ENCODE measurements at regions not wholly inside any gene's neighbourhood (a gene's known extent, or its start where the extent isn't known, plus 50 kb on each side); places are given as distances from the start of the nearest gene placed in this dataset.

DNA sequence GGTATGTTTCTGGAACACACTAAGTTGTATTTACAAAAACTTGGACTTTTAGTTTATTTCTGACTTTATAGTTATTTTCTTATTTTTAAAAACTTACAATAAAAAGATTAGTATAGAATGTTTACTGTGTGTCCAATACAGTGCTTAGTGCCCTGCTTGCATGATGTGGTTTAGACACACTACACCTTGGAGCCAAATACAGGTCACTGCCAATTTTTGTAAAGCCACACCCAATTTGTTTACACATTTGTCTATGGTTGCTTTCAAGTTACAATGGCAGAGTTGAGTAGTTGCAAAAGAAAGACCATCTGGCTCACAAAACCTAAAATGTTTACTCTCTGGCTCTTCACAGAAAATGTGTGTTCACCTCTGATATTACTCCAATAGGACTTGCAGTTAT, 807.1 kb downstream of the KCNJ2 start:
- no peak overlapping the region for H3K4me3 Mint-ChIP-seq

DNA sequence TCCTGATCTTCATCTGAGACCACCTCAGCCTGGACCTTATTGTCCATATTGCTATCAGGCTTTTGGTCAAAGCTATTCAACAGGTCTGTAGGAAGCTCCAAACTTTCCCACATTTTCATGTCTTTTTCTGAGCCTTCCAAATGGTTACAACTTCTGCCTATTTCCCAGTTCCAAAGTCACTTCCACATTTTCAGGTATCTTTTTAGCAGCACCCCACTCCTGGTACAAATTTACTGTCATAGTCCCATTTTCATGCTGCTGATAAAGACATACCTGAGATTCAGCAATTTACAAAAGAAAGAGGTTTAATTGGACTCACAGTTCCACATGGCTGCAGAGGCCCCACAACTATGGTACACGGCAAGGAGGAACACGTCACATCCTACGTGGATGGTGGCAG, 815.5 kb downstream of the KCNJ2 start:
- Mint-ChIP-seq H3K9me3 (peaks cover 48% of the 10 kb centered on the region), H3K36me3 (peaks cover 43% of the 10 kb centered on the region), H3K4me3 (no peak overlapping the region), H3K27me3 (ENCODE audit: low read depth) (peaks cover 25% of the 10 kb centered on the region), H3K4me1 (peaks cover 54% of the 10 kb centered on the region), H3K27ac (no peak overlapping the region)
- ATAC-seq (no peak), DNase-seq (ENCODE audit: low spot score) (no peak)
- TF ChIP-seq GTF2I (CRISPR knock-in tag; conservative IDR thresholded peaks at IDR 0.05): no peak
- no peak for TF ChIP-seq ZNF232 (CRISPR knock-in tag; IDR thresholded peaks at IDR 0.05)
- no peak for TF ChIP-seq SMAD3 (CRISPR knock-in tag; IDR thresholded peaks at IDR 0.05; ENCODE audit: borderline replicate concordance)
- no peak for TF ChIP-seq ZNF219 (CRISPR knock-in tag; IDR thresholded peaks at IDR 0.05; ENCODE audit: borderline replicate concordance)
- TF ChIP-seq, protein P1, sequence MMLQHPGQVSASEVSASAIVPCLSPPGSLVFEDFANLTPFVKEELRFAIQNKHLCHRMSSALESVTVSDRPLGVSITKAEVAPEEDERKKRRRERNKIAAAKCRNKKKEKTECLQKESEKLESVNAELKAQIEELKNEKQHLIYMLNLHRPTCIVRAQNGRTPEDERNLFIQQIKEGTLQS (CRISPR knock-in tag; conservative IDR thresholded peaks at IDR 0.05): no peak
- TF ChIP-seq SP1 (CRISPR knock-in tag; conservative IDR thresholded peaks at IDR 0.05): no peak
- no peak for TF ChIP-seq TCF7 (CRISPR knock-in tag; IDR thresholded peaks at IDR 0.05; ENCODE audit: low read depth)
- no peak for TF ChIP-seq ATF1 (CRISPR knock-in tag; IDR thresholded peaks at IDR 0.05)
- TF ChIP-seq, protein P2, sequence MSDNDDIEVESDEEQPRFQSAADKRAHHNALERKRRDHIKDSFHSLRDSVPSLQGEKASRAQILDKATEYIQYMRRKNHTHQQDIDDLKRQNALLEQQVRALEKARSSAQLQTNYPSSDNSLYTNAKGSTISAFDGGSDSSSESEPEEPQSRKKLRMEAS (CRISPR knock-in tag; IDR thresholded peaks at IDR 0.05): no peak
- TF ChIP-seq RORB (CRISPR knock-in tag; IDR thresholded peaks at IDR 0.05): no peak
- no peak for TF ChIP-seq NR2C2 (CRISPR knock-in tag; IDR thresholded peaks at IDR 0.05)
- TF ChIP-seq ZNF317 (CRISPR knock-in tag; IDR thresholded peaks at IDR 0.05; ENCODE audit: borderline replicate concordance, low read depth): no peak
- TF ChIP-seq ZBTB21 (CRISPR knock-in tag; IDR thresholded peaks at IDR 0.05; ENCODE audit: borderline replicate concordance): no peak
- TF ChIP-seq KAT7 (CRISPR knock-in tag; IDR thresholded peaks at IDR 0.05; ENCODE audit: borderline replicate concordance): no peak
- no peak for TF ChIP-seq TP53 (CRISPR knock-in tag; IDR thresholded peaks at IDR 0.05)
- TF ChIP-seq, protein P3, sequence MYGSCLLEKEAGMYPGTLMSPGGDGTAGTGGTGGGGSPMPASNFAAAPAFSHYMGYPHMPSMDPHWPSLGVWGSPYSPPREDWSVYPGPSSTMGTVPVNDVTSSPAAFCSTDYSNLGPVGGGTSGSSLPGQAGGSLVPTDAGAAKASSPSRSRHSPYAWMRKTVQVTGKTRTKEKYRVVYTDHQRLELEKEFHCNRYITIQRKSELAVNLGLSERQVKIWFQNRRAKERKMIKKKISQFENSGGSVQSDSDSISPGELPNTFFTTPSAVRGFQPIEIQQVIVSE (CRISPR knock-in tag; IDR thresholded peaks at IDR 0.05; ENCODE audit: borderline replicate concordance): no peak
- TF ChIP-seq SOX15 (CRISPR knock-in tag; IDR thresholded peaks at IDR 0.05): no peak
- TF ChIP-seq PRRX2 (CRISPR knock-in tag; IDR thresholded peaks at IDR 0.05): no peak
- POLR2A ChIA-PET: no interaction called here
- CTCF ChIA-PET: no interaction called here

More for the DNA sequence above, 807.1 kb downstream of the KCNJ2 start:
- DNase-seq (ENCODE audit: low spot score): no peak
- H3K27me3 Mint-ChIP-seq (ENCODE audit: low read depth): peaks cover 7% of the 10 kb centered on the region; the same call in 1 of the 2 replicates
- TF ChIP-seq, protein P1 (CRISPR knock-in tag; conservative IDR thresholded peaks at IDR 0.05): no peak
- TF ChIP-seq, protein P4, sequence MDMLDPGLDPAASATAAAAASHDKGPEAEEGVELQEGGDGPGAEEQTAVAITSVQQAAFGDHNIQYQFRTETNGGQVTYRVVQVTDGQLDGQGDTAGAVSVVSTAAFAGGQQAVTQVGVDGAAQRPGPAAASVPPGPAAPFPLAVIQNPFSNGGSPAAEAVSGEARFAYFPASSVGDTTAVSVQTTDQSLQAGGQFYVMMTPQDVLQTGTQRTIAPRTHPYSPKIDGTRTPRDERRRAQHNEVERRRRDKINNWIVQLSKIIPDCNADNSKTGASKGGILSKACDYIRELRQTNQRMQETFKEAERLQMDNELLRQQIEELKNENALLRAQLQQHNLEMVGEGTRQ (CRISPR knock-in tag; IDR thresholded peaks at IDR 0.05): no peak
- TF ChIP-seq TEAD1 (CRISPR knock-in tag; IDR thresholded peaks at IDR 0.05): no peak
- TF ChIP-seq NR3C1 (CRISPR knock-in tag; conservative IDR thresholded peaks at IDR 0.05; ENCODE audit: low read depth): no peak
- no peak for TF ChIP-seq NFYB (CRISPR knock-in tag; conservative IDR thresholded peaks at IDR 0.05; ENCODE audit: low read depth)
- TF ChIP-seq ZNF423 (CRISPR knock-in tag; IDR thresholded peaks at IDR 0.05): no peak
- TF ChIP-seq ZBTB21 (CRISPR knock-in tag; IDR thresholded peaks at IDR 0.05; ENCODE audit: borderline replicate concordance): no peak
- TF ChIP-seq MYBL2 (CRISPR knock-in tag; IDR thresholded peaks at IDR 0.05): no peak
- no peak for TF ChIP-seq SOX15 (CRISPR knock-in tag; IDR thresholded peaks at IDR 0.05)
- no peak for TF ChIP-seq CREM (CRISPR knock-in tag; IDR thresholded peaks at IDR 0.05)
- no peak for TF ChIP-seq ETV6 (CRISPR knock-in tag; IDR thresholded peaks at IDR 0.05)
- TF ChIP-seq ZNF219 (CRISPR knock-in tag; IDR thresholded peaks at IDR 0.05; ENCODE audit: borderline replicate concordance): no peak
- TF ChIP-seq, protein P5, sequence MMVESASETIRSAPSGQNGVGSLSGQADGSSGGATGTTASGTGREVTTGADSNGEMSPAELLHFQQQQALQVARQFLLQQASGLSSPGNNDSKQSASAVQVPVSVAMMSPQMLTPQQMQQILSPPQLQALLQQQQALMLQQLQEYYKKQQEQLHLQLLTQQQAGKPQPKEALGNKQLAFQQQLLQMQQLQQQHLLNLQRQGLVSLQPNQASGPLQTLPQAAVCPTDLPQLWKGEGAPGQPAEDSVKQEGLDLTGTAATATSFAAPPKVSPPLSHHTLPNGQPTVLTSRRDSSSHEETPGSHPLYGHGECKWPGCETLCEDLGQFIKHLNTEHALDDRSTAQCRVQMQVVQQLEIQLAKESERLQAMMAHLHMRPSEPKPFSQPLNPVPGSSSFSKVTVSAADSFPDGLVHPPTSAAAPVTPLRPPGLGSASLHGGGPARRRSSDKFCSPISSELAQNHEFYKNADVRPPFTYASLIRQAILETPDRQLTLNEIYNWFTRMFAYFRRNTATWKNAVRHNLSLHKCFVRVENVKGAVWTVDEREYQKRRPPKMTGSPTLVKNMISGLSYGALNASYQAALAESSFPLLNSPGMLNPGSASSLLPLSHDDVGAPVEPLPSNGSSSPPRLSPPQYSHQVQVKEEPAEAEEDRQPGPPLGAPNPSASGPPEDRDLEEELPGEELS (CRISPR knock-in tag; IDR thresholded peaks at IDR 0.05): no peak
- no peak for ATAC-seq
- ChIA-PET POLR2A (no interaction called here), CTCF (no interaction called here)
- H3K4me1 Mint-ChIP-seq: peaks cover 6% of the 10 kb centered on the region
- peaks cover 15% of the 10 kb centered on the region for H3K9me3 Mint-ChIP-seq
- no peak overlapping the region for H3K27ac Mint-ChIP-seq
- peaks cover 13% of the 10 kb centered on the region for H3K36me3 Mint-ChIP-seq
